ENCODE measurements at regions not wholly inside any gene's neighbourhood (a gene's known extent, or its start where the extent isn't known, plus 50 kb on each side); places are given as distances from the start of the nearest gene placed in this dataset.
"Not testable (repeated sequence)": the region's sequence is repeated elsewhere in the genome, so short reads cannot be mapped to it uniquely, and the experiment has no call there.

DNA sequence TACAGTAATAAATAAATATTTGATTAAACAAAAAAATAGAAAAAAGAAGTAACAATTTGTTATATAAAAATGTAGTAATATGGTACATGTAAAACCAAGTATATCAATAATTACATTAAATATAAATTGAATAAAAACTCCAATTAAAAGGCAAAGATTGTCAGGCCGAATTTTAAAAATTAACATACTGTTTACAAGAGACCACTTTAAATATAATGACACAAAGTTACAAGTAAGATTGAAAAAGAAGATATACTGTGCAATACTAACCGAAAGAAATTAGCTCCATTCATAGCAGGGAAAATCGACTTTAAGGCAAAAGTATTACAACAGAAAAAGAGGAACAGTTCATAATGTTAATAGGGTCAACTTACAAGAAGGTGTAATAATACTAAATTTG is 571.5 kb upstream of the ARID1B start:
- Histone ChIP-seq H3K27me3 (no peaks in the 10 kb centered on the region), H3K27ac (no peak overlapping the region), H3K36me3 (no peaks in the 10 kb centered on the region), H3K9me3 (no peaks in the 10 kb centered on the region), H3K4me1 (ENCODE audit: control insufficient read depth in 1 of 2, insufficient read depth in 1 of 2, low read depth in 1 of 2, low read length in 1 of 2) (no peaks in the 10 kb centered on the region), H3K4me3 (ENCODE audit: low read depth in 1 of 2, low read length in 1 of 2) (no peak overlapping the region)
- TF ChIP-seq, protein P1, sequence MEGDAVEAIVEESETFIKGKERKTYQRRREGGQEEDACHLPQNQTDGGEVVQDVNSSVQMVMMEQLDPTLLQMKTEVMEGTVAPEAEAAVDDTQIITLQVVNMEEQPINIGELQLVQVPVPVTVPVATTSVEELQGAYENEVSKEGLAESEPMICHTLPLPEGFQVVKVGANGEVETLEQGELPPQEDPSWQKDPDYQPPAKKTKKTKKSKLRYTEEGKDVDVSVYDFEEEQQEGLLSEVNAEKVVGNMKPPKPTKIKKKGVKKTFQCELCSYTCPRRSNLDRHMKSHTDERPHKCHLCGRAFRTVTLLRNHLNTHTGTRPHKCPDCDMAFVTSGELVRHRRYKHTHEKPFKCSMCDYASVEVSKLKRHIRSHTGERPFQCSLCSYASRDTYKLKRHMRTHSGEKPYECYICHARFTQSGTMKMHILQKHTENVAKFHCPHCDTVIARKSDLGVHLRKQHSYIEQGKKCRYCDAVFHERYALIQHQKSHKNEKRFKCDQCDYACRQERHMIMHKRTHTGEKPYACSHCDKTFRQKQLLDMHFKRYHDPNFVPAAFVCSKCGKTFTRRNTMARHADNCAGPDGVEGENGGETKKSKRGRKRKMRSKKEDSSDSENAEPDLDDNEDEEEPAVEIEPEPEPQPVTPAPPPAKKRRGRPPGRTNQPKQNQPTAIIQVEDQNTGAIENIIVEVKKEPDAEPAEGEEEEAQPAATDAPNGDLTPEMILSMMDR (IDR thresholded peaks at IDR 0.05): no peak

DNA sequence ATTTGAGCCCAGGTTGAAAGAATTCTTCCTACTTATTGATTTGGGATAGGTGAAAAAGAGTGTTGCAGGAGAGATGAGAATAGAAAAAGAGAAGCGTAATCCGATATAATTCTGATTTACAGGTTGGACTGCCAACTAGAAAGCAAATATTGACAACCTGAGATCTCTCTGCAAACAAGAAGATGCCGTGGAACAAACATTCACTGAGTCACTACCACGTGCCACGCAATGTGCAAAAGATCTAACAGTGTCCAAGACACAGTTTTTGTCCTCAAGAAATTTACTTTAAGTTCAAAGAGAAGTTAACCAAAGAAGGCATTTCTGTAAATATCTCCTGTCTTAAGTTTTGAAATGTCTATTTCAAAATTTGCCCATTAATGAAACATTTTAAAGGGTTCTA is 578.0 kb upstream of the ARID1B start:
- H3K4me3 ChIP-seq (ENCODE audit: low read depth in 1 of 2, low read length in 1 of 2): no peak overlapping the region
- H3K36me3 ChIP-seq: no peaks in the 10 kb centered on the region
- H3K4me1 ChIP-seq (ENCODE audit: control insufficient read depth in 1 of 2, insufficient read depth in 1 of 2, low read depth in 1 of 2, low read length in 1 of 2): no peaks in the 10 kb centered on the region
- TF ChIP-seq, protein P1 (IDR thresholded peaks at IDR 0.05): no peak
- H3K27ac ChIP-seq: no peak overlapping the region
- no peaks in the 10 kb centered on the region for H3K9me3 ChIP-seq
- H3K27me3 ChIP-seq: no peaks in the 10 kb centered on the region

DNA sequence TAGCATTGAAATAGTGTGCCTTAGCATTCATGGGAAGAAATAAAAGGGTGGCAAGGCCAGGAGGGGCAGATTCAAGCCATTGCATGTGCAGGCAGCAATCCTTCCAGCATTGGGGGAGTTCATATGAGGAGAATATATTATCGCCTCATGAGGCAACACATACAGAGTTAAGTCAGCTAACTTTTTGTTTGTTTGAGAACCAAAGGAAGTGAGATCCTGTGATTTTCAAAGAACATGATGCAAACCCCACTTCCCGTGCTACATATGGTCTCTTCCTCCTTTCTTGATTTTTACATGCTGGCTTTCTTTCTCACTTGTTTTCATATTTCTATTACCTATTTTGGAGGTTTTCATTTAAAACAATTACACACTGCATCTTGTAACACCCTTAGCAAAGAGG is 579.7 kb upstream of the ARID1B start:
- TF ChIP-seq, protein P1 (IDR thresholded peaks at IDR 0.05): no peak
- H3K36me3 ChIP-seq: no peaks in the 10 kb centered on the region
- H3K4me1 ChIP-seq (ENCODE audit: control insufficient read depth in 1 of 2, insufficient read depth in 1 of 2, low read depth in 1 of 2, low read length in 1 of 2): no peaks in the 10 kb centered on the region
- no peak overlapping the region for H3K4me3 ChIP-seq (ENCODE audit: low read depth in 1 of 2, low read length in 1 of 2)
- no peaks in the 10 kb centered on the region for H3K9me3 ChIP-seq
- H3K27ac ChIP-seq: no peak overlapping the region
- H3K27me3 ChIP-seq: no peaks in the 10 kb centered on the region

DNA sequence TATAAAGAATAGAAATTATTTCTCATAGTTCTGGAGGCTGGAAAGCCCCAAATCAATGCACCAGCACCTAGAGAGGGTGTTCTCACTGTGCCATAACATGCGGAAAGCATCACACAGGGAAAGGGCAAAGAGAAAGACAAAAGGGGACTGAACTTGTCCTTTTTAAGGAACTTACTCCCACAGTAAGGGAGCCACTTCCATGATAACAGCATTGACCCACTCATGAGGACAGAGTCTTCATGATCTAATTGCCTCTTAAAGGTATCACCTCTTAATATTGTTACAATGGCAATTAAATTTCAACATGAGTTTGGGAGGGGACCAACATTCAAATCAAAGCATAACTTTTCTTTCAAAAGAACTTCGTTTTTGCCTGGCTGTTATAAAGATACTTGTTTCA is 582.2 kb upstream of the ARID1B start:
- H3K9me3 ChIP-seq: no peaks in the 10 kb centered on the region
- TF ChIP-seq, protein P1 (IDR thresholded peaks at IDR 0.05): no peak
- no peaks in the 10 kb centered on the region for H3K36me3 ChIP-seq
- no peaks in the 10 kb centered on the region for H3K4me1 ChIP-seq (ENCODE audit: control insufficient read depth in 1 of 2, insufficient read depth in 1 of 2, low read depth in 1 of 2, low read length in 1 of 2)
- H3K27me3 ChIP-seq: no peaks in the 10 kb centered on the region
- no peak overlapping the region for H3K27ac ChIP-seq
- no peak overlapping the region for H3K4me3 ChIP-seq (ENCODE audit: low read depth in 1 of 2, low read length in 1 of 2)

DNA sequence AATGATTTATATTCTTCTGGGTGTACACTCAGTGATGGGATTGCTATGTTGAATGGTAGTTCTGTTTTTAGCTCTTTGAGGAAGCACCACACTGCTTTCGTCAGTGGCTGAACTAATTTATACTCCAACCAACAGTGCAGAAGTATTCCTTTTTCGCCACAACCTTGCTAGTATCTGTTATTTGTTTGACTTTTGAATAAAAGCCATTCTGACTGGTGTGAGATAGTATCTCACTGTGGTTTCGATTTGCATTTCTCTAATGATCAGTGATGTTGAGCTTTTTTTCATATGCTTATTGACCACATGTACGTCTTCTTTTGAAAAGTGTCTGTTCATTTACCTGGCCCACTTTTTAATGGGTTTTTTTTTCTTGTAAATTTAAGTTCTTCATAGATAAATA is 583.8 kb upstream of the ARID1B start:
- Histone ChIP-seq H3K4me1 (ENCODE audit: control insufficient read depth in 1 of 2, insufficient read depth in 1 of 2, low read depth in 1 of 2, low read length in 1 of 2) (no peaks in the 10 kb centered on the region), H3K36me3 (no peaks in the 10 kb centered on the region), H3K9me3 (no peaks in the 10 kb centered on the region), H3K27me3 (no peaks in the 10 kb centered on the region), H3K4me3 (ENCODE audit: low read depth in 1 of 2, low read length in 1 of 2) (no peak overlapping the region), H3K27ac (no peak overlapping the region)
- TF ChIP-seq, protein P1 (IDR thresholded peaks at IDR 0.05): no peak

DNA sequence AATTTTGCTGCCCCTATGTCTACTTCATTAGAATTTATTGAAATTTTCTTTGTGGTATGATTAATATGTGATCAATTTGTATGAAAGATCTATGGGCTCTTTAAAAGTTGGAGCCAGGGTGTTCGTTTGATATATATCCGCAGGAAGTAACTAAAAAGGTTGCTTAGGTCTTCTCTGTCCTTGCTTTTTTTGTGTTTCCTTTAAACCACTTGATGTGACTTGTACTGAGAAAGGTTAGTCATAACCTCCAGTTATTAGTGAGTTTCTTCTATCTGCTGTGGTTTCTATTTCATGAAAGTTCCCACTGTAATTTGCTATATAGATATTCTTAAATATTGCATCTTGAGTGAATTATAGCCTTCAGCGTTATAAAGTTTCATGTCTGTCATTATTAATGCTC is 585.3 kb upstream of the ARID1B start:
- H3K27ac ChIP-seq: no peak overlapping the region
- H3K36me3 ChIP-seq: no peaks in the 10 kb centered on the region
- no peaks in the 10 kb centered on the region for H3K27me3 ChIP-seq
- TF ChIP-seq, protein P1 (IDR thresholded peaks at IDR 0.05): no peak
- H3K4me1 ChIP-seq (ENCODE audit: control insufficient read depth in 1 of 2, insufficient read depth in 1 of 2, low read depth in 1 of 2, low read length in 1 of 2): no peaks in the 10 kb centered on the region
- no peak overlapping the region for H3K4me3 ChIP-seq (ENCODE audit: low read depth in 1 of 2, low read length in 1 of 2)
- no peaks in the 10 kb centered on the region for H3K9me3 ChIP-seq

DNA sequence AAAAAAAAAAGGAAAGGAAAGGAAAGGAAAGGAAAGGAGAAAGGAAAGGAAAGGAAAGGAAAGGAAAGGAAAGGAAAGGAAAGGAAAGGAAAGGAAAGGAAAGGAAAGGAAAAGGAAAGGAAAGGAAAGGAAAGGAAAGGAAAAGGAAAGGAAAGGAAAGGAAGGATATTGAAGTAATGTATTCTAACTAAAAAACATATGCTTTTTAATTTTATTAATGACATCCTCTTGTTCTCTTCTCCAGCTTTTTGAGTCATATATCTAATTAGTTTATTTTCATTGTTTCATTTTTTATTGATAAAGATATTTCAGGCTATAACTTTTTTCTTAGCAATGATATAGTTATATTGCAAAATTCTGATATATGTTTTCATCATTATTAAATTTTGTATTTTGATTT is 585.8 kb upstream of the ARID1B start:
- H3K4me1 ChIP-seq (ENCODE audit: control insufficient read depth in 1 of 2, insufficient read depth in 1 of 2, low read depth in 1 of 2, low read length in 1 of 2); H3K4me3 ChIP-seq (ENCODE audit: low read depth in 1 of 2, low read length in 1 of 2); H3K27ac ChIP-seq; H3K9me3 ChIP-seq; H3K36me3 ChIP-seq; H3K27me3 ChIP-seq: not testable (repeated sequence)
